C4-2B (cell line): ENCODE measurements at regions not wholly inside any gene's neighbourhood (a gene's known extent, or its start where the extent isn't known, plus 50 kb on each side); places are given as distances from the start of the nearest gene placed in this dataset.

Experiments used
- ZFX ChIP-seq: fragments of 450-650 bp; IDR thresholded peaks from 2 replicates; pipeline ENCODE4 v1.6.1; 2017
- TF ChIP-seq, protein P1 (sequence below): fragments of 450-650 bp; conservative IDR thresholded peaks from 2 replicates; pipeline ENCODE4 v1.5.1; 2017; ENCODE audit warnings: mild to moderate bottlenecking

- TF ChIP-seq, protein P1, sequence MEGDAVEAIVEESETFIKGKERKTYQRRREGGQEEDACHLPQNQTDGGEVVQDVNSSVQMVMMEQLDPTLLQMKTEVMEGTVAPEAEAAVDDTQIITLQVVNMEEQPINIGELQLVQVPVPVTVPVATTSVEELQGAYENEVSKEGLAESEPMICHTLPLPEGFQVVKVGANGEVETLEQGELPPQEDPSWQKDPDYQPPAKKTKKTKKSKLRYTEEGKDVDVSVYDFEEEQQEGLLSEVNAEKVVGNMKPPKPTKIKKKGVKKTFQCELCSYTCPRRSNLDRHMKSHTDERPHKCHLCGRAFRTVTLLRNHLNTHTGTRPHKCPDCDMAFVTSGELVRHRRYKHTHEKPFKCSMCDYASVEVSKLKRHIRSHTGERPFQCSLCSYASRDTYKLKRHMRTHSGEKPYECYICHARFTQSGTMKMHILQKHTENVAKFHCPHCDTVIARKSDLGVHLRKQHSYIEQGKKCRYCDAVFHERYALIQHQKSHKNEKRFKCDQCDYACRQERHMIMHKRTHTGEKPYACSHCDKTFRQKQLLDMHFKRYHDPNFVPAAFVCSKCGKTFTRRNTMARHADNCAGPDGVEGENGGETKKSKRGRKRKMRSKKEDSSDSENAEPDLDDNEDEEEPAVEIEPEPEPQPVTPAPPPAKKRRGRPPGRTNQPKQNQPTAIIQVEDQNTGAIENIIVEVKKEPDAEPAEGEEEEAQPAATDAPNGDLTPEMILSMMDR = no peak
- no peak for TF ChIP-seq ZFX
Observed at GRCh38 chr13:59210543-59210942, 953.2 kb downstream of the DIAPH3 start.
